ENCODE measurements at regions not wholly inside any gene's neighbourhood (a gene's known extent, or its start where the extent isn't known, plus 50 kb on each side); places are given as distances from the start of the nearest gene placed in this dataset.

- no peak for TF ChIP-seq CTCF (IDR thresholded peaks at IDR 0.05)
- no peak for TF ChIP-seq ZFX (IDR thresholded peaks at IDR 0.05; ENCODE audit: borderline replicate concordance)
These were observed 1064.8 kb upstream of the IGFBP7 start for GRCh38 chr4:58175024-58175423.

All from 22Rv1 (cell line).